ENCODE measurements at regions not wholly inside any gene's neighbourhood (a gene's known extent, or its start where the extent isn't known, plus 50 kb on each side); places are given as distances from the start of the nearest gene placed in this dataset.

- no peak for TF ChIP-seq CTCF (IDR thresholded peaks at IDR 0.05)
- TF ChIP-seq POLR2A (IDR thresholded peaks at IDR 0.05) = no peak
These were observed 181.3 kb upstream of the AFDN start for GRCh38 chr6:167645368-167645767.

All from adrenal gland (tissue), 5 donors.